ENCODE measurements at regions not wholly inside any gene's neighbourhood (a gene's known extent, or its start where the extent isn't known, plus 50 kb on each side); places are given as distances from the start of the nearest gene placed in this dataset.
"Not testable (repeated sequence)": the region's sequence is repeated elsewhere in the genome, so short reads cannot be mapped to it uniquely, and the experiment has no call there.

DNA sequence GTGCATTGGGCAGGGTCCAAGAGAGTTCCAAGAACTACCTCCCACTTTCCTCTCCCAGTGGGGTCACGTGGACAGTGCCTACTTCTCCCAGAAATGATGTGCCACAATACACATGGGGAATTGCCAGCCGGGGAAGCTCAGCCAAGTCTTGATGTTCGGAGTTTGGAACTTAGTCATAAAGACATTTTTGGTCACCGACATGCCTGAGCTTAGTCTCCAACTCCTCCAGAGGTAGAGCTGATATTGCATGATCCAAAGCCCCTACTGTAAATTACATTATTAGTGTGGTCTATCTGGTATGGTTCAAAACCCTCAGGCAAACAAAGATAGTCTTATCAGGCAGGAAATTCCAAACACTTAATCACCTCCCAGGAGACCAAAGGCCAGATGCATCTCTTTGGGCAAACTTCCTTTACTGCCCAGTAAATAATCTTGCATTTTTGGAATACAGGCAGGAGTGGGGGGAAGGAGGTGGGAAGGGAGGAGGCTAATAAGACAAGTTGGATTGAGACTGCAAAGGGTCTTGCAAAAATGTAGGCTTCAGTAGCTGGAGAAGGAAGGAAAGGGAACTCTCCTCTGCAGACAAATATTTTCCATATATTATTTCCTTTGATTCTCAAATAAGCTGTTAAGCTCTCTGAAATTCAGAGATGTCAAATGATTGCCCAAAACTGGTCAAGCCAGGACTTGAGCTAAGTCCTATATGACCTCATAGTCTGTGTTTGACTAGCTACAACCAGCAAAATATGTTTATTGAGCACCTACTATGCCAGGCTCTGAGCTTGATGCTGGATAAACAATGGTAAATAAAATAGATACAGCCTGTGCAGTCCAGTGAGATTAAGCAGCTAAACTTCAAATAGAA lies 99.4 kb downstream of the DRD1 start:
- no peak for DNase-seq

DNA sequence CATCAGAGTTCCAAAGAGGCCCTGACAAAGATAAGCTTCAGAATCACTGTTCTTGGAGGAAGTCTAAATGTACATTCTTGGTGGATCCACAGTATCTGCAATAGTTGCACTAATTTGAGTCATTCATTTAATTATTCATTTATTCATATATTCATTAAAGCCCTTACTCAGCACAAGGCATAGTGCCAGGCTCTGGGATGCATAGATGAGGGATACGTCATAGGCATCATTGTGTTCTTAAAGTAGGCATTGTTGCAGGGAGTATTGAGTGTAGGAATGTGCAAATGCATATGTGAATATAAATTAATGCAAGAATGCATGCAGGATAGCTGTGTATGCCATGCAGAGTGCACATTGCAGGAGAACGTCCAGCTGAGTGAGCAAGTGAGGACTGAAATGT lies 100.7 kb downstream of the DRD1 start:
- DNase-seq = no peak

DNA sequence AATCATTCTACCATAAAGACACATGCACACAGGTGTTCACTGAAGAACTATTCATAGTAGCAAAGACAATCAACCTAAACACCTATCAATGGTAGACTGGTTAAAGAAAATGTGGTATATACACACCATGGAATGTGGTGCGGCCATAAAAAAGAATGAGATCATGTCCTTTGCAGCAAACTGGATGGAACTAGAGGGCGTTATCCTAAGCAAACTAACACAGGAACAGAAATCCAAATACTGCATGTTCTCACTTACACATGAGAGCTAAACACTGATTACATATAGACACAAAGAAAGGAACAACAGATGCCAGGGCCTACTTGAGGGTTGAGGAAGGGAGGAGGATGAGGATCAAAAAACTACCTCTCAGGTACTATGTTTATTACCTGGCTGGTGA lies 103.8 kb downstream of the DRD1 start:
- DNase-seq = no peak

DNA sequence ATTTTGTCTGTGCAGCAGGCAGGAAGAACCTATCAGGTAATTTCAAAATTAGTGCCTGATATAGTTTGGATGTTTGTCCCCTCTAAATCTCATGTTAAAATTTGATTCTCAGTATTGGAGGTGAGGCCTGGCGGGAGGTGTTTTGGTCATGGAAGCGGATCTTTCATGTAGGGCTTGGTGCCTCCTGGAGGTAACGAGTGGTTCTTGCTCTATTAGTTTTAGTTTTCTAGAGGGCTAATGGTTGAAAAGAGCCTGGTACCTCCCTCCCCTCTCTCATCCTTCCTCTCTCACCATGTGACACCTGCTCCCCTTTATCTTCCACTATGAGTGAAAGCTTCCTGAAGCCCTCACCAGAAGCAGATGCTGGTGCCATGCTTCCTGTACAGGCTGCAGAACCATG lies 106.3 kb downstream of the DRD1 start:
- DNase-seq = no peak

DNA sequence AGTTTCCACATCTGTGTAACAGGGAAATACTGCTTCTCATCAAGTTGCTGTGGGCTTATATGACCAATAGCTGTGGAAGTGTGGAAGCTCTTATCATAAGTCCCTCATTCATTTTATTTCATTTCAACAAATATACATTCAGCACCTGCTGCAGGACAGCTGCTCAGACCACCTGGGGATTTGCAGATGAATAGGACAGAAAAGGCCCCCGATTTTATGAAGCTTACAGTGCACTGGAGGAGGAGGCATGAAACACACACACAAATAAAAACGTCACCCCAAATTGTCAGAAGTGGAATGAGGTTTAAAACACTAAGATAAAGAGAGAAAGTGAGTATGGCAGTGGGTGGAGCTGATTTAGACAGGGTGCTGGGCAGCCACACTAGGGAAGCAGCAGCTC lies 107.2 kb downstream of the DRD1 start:
- no peak for DNase-seq

DNA sequence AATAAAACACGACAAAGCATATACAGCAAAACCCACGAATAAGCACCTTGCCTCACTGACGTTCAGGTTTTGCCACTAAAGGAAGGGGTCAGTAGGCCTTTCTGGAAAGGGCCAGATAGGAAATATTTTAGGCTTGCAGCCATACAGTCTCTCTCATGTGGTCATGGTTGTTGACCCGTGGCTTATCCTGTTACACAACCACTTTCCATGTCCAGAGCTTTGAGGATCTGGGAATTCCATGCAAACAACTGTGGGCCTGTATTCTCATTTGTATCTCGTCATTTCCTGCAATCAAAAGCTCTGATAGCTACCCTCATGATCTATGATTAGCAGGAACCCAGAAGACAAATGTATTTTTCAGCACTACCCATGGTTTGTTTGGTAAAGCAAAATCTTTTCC lies 108.3 kb downstream of the DRD1 start:
- no peak for DNase-seq

DNA sequence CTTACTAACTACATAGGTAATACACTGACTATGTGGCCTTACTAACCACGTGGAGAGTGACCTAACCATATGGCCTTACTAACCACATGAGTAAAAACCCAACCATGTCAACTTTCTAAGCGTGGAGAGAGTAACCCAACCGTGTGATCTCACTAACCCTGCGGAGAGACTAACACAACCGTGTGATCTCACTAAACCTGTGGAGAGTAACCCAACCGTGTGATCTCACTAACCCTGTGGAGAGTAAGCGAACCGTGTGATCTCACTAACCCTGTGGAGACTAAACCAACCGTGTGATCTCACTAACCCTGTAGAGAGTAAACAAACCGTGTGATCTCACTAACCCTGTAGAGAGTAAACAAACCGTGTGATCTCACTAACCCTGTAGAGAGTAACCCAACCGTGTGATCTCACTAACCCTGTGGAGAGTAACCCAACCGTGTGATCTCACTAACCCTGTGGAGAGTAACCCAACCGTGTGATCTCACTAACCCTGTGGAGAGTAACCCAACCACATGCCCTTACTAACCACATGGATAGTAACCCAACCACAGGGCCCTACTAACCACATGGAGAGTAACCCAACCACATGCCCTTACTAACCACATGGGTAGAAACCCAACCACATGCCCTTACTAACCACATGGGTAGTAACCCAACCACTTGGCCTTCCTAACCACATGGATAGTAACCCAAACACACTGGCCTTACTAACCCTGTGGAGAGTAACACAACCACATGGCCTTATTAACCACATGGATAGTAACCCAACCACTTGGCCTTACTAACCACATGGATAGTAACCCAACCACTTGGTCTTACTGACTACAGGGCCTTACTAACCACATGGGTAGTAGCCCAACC lies 112.6 kb downstream of the DRD1 start:
- DNase-seq = not testable (repeated sequence)

DNA sequence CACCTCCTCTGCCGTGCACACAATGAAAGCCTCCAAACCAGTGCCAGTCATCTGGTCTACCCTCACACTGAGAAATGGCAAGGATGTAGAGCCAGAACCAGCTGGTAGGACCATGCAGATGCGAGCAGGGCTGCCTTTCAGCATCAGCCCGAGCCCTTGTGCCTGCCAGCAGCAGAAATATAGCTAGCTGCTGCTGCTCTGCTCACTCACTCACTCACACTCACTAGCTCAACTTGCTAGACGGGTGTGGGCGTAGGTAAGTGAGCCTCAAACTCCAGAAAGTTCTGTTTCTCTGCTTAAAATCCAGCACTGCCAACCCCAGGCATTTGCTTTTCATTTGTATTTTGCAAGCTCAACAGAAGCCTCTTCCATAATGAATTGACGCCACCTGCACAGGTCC lies 114.0 kb downstream of the DRD1 start:
- DNase-seq = no peak

DNA sequence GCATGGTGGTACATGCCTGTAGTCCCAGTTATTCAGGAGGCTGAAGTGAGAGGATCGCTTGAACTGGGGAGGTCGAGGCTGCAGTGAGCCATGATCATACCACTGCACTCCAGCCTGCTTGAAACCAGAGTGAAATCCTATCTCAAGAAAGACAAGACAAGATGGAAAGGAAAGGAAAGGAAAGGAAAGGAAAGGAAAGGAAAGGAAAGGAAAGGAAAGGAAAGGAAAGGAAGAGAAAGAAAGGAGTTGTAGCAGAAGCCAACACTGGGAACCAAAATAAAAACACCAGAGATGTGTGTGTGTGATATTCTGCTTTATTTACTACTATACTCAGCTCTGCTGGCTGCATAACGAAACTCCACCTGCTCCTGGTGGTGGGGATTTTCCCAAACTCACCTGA lies 115.3 kb downstream of the DRD1 start:
- no peak for DNase-seq

DNA sequence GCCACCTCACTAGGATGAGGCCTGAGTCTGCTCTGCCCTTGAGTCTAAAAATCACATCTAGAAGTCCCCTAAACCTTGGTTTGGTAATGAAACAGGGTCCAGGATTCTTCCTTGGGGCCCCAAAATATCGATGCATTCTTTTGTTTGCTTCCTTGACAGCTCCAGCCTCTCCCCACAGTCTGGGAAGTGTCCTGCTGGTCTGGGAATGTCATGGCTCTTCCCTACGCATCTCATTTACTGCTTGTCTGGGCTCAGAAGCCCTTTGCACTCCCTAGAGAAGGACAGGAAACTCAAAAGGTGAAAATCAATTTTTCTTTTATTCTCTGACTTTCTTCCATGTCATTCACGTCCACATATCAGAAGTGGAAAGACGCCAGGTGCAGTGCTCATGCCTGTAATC lies 115.8 kb downstream of the DRD1 start:
- no peak for DNase-seq

DNA sequence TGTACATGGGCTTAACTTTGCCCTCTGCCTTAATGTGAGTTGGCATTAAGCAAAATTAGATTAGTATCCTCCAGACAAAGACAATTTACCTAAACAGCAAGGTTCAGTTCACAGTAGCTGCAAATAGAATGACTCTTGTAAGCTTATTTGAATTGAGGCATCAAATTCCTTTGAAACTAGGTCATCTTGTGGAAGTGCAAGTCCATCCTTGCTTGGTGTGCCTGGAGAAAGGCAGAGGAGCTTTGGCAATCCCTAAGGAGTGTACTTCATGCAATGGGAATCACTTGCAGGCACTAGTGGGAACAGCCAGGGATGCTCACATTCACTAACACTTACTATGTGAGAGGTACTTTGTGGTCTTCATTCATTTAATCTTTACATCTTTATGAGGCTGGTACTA lies 118.3 kb downstream of the DRD1 start:
- DNase-seq = no peak

DNA sequence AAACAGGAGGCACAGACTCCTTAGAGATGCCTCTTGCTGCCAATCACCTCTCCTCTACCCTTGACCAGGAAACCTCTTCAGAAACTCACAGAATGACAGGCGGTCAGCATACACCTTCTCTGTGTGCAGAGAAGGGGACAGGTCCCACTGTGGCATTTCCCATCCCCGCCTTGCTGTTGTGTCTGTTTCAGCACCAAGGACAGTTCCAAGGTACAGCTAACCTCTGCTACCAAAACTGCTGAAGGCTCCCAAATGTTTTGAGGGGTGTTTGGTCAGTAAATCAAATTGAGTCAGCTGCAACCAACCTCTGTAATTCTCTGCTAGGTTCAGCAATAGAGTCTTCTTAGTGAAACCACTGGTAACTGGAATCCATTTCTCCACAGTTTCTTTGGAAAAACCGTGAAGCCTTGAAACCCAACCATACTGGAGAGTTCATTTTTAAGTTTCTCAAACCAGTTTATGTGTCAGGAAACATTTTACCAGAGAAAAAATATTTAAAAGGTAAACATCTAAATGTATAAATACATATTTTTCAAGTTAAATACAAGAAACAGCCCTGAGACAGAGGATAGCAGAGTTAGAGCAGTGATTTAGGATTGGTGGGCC lies 122.0 kb downstream of the DRD1 start:
- no peak for DNase-seq

DNA sequence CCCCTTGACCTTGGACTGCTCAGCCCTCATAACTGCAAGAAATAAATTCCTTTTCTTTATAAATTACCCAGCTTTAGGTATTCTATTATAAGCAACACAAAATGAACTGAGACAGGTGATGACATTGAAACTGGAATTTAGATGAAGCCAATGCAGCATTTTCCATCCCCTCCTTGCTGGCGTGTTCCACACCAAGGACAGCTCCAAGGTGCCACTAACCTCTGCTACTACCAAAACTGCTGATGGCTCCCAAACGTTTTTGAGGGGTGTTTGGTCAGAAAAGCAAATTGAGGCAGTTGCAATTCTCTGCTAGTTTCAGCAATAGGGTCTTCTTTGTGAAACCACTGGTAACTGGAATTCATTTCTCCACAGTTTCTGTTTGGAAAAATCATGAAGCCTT lies 124.8 kb downstream of the DRD1 start:
- DNase-seq = no peak

DNA sequence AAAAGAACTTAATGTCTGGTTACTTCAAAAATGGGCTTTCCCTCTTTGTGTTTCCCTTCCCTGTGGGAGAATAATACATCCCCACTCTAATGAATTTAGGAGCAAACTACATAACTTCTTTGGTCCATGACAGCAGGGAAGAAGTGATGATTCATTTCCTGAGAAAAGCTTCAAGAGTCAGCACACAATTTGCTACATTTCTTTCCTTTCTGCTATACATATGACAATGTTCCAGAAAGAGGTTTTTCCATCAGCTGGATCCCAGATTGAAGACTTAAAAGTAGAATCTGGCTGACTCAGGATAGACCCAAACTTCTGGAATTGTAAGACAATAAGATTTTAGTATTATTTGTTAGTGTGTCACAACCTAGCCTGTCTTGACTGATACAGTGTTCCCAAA lies 126.1 kb downstream of the DRD1 start:
- no peak for DNase-seq

DNA sequence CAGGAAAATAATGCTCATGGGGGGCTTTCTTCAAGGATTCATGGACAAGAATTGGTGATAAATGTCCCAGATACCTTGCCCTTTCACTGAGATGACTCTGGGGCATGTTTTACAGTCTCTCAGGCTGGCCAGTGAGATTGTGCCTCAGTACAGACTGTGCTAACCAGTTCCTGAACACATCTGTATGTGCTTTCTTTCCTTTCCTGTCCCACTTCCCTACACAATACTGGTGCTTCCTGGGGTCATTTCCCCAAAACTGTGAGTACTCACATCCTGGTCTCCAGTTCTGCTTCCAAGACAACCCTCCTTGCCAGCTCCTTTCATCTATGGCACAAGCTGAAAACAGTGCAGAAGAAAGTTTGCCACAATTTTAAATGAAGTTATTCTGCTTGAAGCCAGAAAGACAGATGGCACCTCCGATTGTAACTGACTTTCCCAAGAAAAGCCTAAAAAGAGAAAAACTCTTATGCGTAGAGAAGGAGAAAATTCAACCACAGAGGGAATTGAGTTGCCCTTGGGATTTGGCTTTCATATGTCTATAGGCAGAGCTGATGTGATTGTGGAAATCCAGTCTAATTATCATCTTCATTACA lies 134.7 kb downstream of the DRD1 start:
- DNase-seq = no peak

DNA sequence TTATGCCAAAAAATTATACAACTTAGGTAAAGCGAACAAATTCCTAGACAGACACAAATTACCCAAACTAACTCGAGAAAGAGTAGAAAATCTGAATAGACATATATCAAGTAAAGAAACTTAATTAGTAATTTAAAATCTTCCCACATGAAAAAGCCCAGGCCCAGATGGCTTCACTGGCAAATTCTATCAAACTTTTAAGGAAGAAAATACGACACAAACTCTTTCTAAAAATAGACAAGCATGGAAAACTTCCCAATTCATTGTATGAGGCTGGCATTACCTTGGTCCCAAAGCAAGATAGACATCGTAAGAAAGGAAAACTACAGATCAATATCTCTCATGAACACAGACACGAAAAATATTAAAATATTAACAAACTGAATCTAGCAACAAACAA lies 135.3 kb downstream of the DRD1 start:
- DNase-seq = no peak

DNA sequence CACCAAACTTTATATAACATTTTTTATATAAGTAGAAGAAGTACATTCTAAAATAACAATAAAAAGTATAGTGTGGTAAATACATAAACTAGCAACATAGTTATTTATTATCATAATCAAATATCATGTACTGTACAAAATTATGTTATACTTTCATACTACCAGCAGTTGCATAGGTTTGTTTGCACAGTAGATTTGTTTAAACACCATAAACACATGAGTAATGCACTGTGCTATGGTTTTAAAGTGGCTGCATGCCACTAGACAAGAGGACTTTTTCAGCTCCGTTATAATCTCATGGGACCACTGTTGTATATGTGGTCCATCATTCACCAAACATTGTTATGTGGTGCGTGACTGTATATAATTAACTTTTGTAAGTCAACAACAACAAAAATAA lies 137.6 kb downstream of the DRD1 start:
- no peak for DNase-seq

DNA sequence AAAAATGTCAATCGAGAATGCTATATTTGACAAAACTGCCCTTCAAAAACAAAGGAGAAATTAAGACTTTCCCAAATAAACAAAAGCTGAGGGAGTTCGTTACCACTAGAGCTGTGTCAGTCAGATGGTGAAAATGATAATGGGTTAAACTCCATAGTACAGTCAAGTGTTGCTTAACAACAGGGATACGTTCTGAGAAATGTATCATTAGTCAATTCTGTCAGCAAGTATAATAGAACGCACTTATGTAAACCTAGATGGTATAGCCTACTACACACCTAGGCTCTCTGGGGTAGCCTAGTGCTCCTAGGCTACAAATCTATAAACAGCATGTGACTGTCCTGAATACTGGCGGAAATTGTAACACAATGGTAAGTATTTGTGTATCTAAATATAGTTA lies 138.7 kb downstream of the DRD1 start:
- no peak for DNase-seq

DNA sequence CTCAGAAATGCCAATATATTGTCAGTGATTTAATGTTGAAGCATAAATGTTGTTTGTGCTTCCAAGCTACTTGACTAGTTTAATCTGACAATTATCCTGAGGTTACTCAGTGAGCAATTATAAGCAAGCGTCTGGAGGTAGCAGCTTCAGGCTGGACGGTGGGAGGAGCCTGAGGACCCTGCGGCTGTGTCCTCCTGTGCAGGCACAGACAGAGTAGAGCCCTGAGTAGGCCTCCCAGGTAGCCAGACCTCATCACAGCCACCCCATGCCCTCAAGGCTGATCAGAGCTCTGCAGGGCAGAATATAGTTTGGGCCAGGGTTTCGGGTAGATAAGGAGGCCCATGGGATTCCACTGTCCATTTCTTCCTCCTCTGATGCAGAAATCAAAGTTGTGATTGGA lies 153.6 kb downstream of the DRD1 start:
- DNase-seq = no peak

DNA sequence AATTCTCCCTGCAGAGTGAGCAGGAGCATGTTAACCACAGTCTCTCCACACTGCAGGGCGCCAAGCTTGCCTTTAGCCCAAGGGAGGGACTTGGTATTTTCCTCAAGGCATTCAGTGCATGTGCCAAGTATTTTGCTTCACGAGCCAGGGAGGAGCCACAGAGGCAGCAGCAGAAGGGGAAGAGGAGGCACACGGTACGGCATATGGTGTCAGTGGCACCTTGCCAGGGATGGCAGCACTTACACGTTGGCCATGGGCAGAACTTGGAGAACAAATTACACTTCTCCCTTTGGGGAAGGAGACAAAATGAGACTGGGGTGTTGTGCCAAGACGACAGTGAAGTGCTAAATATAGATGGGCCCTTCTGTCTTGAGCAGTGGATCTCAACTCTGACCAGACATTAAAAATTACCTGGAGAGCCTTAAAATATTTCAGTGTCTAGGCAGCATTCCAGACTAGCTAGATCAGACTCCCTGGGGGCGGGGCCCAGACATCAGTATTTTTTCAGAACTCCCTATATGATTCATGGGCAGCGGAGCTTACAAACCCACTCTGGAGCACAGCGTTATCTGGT lies 155.8 kb downstream of the DRD1 start:
- no peak for DNase-seq

DNA sequence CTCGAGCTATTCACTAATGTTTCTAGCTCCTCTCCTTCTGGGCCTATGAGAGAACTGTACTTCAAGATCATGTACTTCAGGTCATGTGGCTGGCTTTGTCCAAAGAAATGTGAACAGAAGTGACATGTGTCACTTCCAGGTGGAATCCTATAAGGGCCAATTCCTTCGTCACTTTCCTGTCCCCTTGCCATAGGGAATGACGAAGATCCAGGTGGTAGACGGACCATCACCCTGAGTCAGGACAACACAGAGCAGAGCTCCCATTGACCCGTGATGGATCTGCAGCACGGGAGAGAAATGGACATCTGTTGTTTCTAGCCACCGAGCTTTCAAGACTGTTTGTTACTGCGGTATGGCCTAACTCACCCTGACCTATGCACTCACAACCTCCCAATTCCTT lies 157.0 kb downstream of the DRD1 start:
- DNase-seq = no peak

DNA sequence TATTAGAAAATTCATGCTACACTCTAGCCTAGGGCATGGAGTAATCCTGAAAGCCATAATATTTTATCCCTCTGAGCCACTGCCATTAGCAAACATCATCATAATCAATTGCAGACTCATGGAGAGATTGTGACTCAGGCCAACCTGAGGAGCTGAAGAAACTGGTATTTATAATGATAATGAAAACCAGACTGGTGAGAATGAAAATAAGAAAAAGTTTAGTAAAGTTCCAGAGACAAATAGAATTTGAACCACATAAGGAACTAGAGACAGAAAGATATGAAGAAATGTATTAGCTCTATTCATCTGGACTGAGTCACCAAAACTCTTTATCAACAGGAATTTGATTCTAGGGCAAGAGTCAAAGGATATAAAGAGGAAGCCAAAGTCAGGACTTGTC lies 158.7 kb downstream of the DRD1 start:
- DNase-seq = no peak

DNA sequence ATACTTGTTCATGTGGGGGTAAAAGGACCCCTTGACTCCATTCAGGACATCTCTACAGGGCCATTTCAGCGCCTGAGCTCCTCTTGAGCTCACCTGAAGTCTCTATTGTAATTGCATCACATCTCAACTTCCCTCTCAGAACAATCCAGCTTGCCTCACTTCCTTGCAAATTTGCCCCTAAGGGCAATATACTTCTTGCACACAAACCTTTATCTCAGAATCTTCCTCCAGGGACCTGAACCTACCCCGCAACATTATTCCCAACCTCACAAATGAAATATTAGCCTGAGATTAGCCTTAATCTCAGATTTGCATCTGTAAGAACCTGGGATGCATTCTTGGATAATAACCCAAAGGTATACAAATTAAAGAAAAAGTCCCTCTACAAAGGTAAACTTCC lies 159.2 kb downstream of the DRD1 start:
- DNase-seq = no peak

Data from activated effector memory CD4-positive, alpha-beta T cell treated with Interleukin-2 at 50 U/mL for 16 hours (primary cell).